Stimulated activated CD4-positive, alpha-beta T cell treated with anti-CD3 and anti-CD28 coated beads, Interleukin-12 subunit alpha, Interleukin-12 subunit beta, amount 100 ng/mL, for 48 hours (primary cell): ENCODE measurements at regions not wholly inside any gene's neighbourhood (a gene's known extent, or its start where the extent isn't known, plus 50 kb on each side); places are given as distances from the start of the nearest gene placed in this dataset.
"Not testable (repeated sequence)": the region's sequence is repeated elsewhere in the genome, so short reads cannot be mapped to it uniquely, and the experiment has no call there.

Source experiments
- DNase-seq, 3 donors: peaks; one replicate each; pipeline ENCODE4 v3.0.0-alpha.2; 2020; ENCODE audit warnings: low read depth in 2 of 3, low spot score in 1 of 3

GRCh38 chr5:19142713-19143414 lies 845.1 kb downstream of the CDH18 start:
- DNase-seq, result not testable (repeated sequence)

DNA sequence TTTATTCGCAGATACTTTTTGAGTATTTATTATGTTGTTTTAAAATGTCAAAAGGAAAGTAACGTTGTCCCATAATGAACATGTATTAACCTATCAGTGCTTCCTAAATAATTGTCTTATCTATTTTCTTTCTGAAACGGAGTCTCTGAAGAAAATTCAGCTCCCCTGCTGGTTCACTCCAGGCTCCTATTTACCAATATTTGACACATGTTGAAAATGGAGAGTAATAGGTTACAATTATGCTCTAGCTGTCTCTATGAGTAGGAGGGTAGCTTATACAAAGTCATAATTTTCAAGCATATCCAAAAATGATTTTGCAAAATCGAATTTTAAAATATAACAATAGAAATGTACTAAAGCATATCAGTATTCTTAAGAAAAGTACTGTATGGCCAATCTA lies 844.1 kb downstream of the CDH18 start:
- no peak for DNase-seq

GRCh38 chr5:19169426-19169825 lies 818.6 kb downstream of the CDH18 start:
- no peak for DNase-seq

DNA sequence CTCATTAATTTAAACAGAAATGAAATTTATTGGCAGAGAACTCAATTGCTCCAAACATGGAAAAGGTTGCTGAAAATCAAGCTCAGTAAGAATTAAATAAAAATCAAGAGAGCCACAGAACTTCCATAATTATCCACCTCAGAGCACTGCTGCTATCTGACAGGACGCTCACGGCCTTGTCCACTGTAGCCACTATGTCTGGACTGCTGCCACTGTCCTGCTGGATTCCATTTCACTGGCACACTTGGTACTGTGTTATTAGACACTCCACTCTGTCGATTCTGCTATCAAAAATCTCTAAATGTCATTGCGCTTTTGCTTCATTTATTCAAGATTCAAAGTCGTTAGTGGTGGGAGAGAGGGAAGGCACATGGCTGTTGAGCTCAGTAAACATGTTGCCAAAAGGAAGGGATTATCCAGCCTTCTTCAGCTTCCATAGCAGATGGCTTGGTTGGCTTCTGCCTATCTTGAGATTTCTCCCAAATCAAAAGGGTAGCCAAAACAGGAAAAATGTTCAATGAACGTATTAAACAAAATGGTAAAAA lies 815.0 kb downstream of the CDH18 start:
- DNase-seq, result no peak

GRCh38 chr5:19175776-19176570 lies 812.0 kb downstream of the CDH18 start:
- no peak for DNase-seq

DNA sequence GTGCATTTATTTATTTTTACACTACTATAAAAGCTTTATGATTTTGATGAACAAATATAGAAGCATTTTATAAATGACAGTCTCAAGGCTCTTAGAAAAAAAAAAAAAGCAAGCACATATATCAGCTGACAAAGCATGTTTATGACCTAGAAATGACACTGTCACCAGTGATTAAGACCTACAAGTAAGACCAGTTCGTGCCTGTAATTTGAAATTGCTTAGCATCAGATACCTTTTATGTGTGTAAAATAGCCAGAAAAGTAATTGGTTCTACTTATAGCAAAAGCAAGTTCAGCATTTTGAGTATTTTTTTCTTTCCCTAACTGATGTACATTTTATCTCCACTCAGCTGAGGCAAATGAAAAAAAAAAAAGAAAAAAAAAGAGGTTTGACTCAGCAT lies 808.4 kb downstream of the CDH18 start:
- DNase-seq, result no peak

DNA sequence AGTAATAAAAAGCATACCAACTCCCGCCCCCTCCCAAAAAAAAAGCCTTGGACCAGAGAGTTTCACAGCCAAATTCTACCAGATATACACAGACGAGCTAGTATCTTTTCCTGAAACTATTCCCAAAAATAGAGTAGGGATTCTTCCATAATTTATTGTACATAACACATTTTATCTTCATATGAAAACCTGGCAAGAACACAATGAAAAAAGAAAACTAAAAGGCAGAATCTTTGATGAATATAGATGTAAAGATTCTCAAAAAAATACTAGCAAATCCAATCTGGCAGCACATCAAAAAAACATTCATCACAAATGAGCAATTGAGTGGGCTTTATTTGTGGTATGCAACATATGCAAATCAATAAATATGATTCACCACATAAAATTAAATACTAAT lies 798.8 kb downstream of the CDH18 start:
- DNase-seq, result no peak

DNA sequence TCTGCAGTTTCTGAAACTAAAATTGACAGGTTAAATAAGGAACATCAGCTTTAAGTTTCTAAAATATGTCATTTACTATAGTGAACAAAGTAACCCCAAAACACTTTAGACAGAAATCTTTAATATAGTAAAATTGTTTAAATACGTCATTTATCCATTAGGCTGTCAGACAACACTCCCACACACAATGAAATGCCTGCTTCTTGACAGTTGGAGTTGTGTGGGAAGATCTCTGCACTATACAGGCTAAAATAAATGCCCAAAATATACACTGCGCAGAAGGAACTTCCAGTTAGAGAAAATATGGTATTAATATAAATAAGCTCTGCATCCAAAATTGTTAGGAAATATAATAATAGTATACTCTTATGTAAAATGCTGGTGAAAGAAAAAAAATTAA lies 794.4 kb downstream of the CDH18 start:
- DNase-seq, result no peak

- DNase-seq, result no peak
Observed at GRCh38 chr5:19196631-19197030, 791.4 kb downstream of the CDH18 start.

DNA sequence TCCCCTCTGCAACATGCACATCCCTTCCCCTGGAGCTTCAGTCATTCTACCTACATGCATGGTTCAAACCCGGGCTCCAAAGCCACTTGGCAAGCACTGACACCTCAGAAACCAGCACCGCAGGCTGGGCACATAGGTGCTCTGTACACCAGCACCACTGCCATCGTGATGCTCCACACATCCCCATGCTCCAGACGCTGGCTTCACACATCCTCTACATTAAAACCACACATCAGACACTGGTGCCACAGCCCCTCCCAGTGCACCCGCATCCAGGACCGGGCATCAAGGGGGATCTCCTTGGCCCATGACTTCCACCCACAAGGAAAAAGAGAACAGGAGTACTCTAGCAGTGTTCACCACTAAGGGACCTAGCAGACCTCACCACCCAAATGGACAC lies 787.7 kb downstream of the CDH18 start:
- no peak for DNase-seq

DNA sequence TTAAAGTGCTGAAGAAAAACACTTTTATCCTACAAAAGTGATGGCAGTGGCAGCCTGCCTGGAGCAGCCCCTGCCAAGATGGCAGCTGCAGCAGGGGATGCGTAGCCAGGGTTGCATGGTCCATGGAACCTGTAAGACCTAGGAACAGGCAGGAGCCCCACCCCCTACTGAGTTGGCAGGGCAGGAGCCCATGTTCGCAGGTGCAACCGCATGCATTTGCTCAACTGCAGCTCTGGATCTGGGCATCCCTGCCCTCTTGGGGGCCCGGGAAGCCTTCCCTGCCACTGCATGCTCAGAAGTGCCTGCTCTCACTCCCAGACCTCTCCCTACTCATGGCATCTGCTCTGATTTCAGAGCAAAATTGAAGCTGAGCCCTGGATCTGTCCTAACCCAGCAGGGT lies 779.6 kb downstream of the CDH18 start:
- no peak for DNase-seq

- no peak for DNase-seq
Observed at GRCh38 chr5:19210886-19211285, 777.1 kb downstream of the CDH18 start.

GRCh38 chr5:19229179-19229835 lies 758.7 kb downstream of the CDH18 start:
- DNase-seq, result no peak

DNA sequence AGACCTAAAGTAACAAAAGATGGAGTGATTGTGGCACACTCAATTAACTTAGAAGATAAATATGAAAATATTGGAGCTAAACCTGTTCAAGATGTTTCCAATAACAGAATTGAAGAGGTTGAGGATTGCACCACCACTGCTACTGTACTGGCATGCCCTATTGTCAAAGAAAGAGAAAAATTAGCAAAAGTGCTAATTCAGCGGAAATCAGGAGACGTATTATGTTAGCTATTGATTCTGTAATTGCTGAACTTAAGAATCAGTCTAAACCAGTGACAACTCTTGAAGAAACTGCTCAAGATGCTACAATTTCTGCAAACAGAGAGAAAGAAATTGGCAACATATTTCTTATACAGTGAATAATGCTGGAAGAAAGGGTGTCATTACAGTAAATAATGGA lies 754.4 kb downstream of the CDH18 start:
- no peak for DNase-seq

DNA sequence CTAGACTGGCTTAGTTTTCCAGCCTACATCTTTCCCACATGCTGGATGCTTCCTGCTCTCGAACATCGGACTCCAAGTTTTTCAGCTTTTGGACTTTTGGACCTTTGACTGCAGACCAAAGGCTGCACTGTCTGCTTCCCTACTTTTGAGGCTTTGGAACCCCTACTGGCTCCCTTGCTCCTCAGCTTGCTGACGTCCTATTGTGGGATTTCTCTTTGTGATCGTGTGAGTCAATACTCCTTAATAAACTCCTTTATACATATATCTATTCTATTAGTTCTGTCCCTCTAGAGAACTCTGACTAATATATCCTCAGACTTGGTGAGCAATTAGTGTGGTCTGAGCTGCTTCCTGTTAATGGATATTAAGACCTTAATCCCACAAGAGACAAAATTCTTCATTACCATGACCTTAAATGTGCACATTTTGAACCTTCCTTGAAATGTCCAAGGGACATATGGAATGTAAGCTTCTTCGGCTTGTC lies 752.9 kb downstream of the CDH18 start:
- DNase-seq, result no peak

DNA sequence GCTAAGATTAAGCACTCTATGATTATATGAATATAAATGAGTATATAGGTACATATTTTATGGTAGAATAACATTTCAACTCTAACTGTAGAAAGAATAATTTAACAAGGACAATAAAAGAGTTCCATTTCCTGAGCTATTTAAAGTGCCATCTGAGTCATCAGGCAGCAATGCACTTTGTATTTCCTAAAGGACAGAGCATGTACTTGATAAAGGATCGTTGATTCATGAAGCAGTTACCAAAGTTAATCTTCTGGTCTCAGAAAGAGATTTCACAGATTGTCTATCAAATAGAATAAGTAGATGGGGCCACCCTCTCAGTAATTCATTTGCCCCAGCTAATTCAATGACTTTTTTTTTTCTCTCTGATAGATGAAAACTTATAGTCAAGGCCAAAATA lies 747.8 kb downstream of the CDH18 start:
- no peak for DNase-seq

GRCh38 chr5:19241690-19242089 lies 746.3 kb downstream of the CDH18 start:
- no peak for DNase-seq

GRCh38 chr5:19246191-19246590 lies 741.8 kb downstream of the CDH18 start:
- DNase-seq, result not testable (repeated sequence)

GRCh38 chr5:19247302-19247701 lies 740.7 kb downstream of the CDH18 start:
- DNase-seq, result no peak

DNA sequence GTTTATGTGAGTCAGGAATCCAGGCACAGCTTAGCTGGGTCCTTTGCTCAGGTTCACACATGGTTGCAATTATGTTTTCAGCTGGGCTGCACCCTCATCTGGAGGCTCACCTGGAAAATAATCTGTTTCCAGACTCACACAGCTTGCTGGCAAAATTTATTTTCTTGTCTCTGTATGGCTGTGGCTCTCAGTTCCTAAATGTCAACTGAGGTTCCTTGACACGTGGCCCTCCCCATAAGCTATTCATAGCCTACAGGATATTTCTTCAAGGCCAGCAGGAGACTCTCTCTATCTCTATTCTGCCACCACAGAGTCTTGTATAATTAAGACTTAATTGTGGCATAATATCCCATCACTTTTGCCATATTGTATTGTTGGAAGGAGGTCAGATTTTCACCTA lies 732.0 kb downstream of the CDH18 start:
- DNase-seq, result no peak

DNA sequence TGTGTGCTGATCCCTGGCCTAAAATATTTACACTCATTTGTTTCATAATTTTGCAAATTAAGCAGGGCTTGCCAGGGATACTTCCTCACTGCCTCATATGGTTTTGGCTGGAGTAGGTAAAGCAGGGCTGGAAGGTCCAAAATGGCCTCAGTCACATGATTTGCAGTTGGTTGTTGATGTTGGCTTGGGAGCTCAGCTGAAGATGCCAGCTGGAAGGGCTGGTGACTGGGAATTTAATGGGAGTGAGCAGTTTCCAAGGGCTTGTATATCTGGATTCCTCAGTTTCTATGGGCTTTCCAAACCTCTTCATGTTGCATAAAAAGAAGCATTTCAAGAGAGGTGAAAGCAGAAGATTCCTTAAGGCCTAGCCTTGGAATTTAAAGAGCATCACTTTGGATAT lies 729.3 kb downstream of the CDH18 start:
- DNase-seq, result no peak

DNA sequence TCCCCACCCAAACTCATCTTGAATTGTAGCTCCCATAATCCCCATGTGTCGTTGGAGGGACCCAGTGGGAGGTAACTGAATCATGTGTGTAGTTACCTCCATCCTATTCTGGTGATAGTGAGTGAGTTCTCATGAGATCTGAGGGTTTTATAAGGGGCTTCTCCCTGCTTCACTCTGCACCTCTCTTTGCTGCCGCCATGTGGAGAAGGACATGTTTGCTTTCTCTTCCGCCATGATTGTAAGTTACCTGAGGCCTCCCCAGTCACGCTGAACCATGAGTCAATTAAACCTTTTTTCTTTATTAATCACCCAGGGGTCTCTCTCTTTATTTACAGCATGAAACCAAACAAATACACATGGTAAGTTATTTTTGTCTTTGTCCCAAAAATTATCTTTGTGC lies 726.1 kb downstream of the CDH18 start:
- no peak for DNase-seq
